Suprapubic skin (tissue), 3 donors: ENCODE measurements at regions not wholly inside any gene's neighbourhood (a gene's known extent, or its start where the extent isn't known, plus 50 kb on each side); places are given as distances from the start of the nearest gene placed in this dataset.

Source experiments
- POLR2AphosphoS5 ChIP-seq, 3 donors: sonication (generic); formaldehyde crosslinking; IDR thresholded peaks; one replicate each; pipeline ENCODE4 v1.6.1; 2017; ENCODE audit warnings: antibody characterized with exemption in 3 of 3
- TF ChIP-seq, protein P1 (sequence below), 2 donors: fragments of 200-600 bp in 1 of 2; fragments of 450-650 bp in 1 of 2; sonication (generic) in 1 of 2; IDR thresholded peaks; one replicate each; pipeline ENCODE4 v1.5.1; 2016 to 2019; ENCODE audit warnings: antibody characterized with exemption in 2 of 2, mild to moderate bottlenecking in 1 of 2, moderate library complexity in 1 of 2

DNA sequence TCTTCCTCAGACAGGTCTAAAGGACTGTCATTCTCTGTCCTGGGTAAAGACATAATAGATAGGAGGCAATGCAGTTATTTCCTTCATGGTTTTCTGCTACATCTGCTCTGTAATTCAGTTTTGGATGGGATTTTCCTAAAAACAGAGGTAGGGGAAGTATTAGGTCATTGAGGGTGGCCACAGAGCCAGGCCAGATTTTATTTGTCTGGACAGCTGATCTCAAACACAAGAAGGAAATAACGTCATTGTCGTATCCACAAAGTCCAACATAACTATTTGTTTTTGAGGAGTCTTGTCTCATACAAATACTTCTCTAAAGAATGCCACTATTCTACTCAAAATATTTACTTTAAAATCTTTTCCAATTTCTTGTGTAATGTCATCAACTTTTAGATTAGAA is 154.8 kb upstream of the MAP2 start:
- TF ChIP-seq, protein P1, sequence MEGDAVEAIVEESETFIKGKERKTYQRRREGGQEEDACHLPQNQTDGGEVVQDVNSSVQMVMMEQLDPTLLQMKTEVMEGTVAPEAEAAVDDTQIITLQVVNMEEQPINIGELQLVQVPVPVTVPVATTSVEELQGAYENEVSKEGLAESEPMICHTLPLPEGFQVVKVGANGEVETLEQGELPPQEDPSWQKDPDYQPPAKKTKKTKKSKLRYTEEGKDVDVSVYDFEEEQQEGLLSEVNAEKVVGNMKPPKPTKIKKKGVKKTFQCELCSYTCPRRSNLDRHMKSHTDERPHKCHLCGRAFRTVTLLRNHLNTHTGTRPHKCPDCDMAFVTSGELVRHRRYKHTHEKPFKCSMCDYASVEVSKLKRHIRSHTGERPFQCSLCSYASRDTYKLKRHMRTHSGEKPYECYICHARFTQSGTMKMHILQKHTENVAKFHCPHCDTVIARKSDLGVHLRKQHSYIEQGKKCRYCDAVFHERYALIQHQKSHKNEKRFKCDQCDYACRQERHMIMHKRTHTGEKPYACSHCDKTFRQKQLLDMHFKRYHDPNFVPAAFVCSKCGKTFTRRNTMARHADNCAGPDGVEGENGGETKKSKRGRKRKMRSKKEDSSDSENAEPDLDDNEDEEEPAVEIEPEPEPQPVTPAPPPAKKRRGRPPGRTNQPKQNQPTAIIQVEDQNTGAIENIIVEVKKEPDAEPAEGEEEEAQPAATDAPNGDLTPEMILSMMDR (IDR thresholded peaks at IDR 0.05) = no peak
- no peak for TF ChIP-seq POLR2AphosphoS5 (IDR thresholded peaks at IDR 0.05)
